NCI-H1417 (cell line): ENCODE measurements at regions not wholly inside any gene's neighbourhood (a gene's known extent, or its start where the extent isn't known, plus 50 kb on each side); places are given as distances from the start of the nearest gene placed in this dataset.
A peak's percentile ranks its signal among the peaks of the same experiment; 100 is the strongest.

ENCODE experiments used
- DNase-seq, 3 experiments: peaks; one replicate each; lab custom pipeline; 2025; lab: John Stamatoyannopoulos, UW

- no peak for DNase-seq
These were observed 84.9 kb downstream of the ACKR3 start for GRCh38 chr2:236654496-236654895.

- DNase-seq: no peak
These were observed 86.5 kb downstream of the ACKR3 start for GRCh38 chr2:236656166-236656565.

- no peak for DNase-seq
These were observed 87.1 kb downstream of the ACKR3 start for GRCh38 chr2:236656721-236657120.

- no peak for DNase-seq
These were observed 87.6 kb downstream of the ACKR3 start for GRCh38 chr2:236657215-236657614.

- DNase-seq: no peak
These were observed 88.2 kb downstream of the ACKR3 start for GRCh38 chr2:236657801-236658200.

GRCh38 chr2:236658974-236659757 is 89.5 kb downstream of the ACKR3 start:
- no peak for DNase-seq

GRCh38 chr2:236659758-236660150 is 90.1 kb downstream of the ACKR3 start:
- peak in 2 of 3 experiments; percentile 11 to 76 for DNase-seq

GRCh38 chr2:236661061-236661761 is 91.6 kb downstream of the ACKR3 start:
- DNase-seq: no peak

- no peak for DNase-seq
These were observed 92.1 kb downstream of the ACKR3 start for GRCh38 chr2:236661762-236662110.

GRCh38 chr2:236662231-236663185 is 92.9 kb downstream of the ACKR3 start:
- DNase-seq: no peak

- DNase-seq: no peak
These were observed 93.9 kb downstream of the ACKR3 start for GRCh38 chr2:236663287-236664101.

GRCh38 chr2:236664136-236664535 is 94.5 kb downstream of the ACKR3 start:
- no peak for DNase-seq

GRCh38 chr2:236665101-236665500 is 95.5 kb downstream of the ACKR3 start:
- no peak for DNase-seq

- DNase-seq: no peak
These were observed 96.0 kb downstream of the ACKR3 start for GRCh38 chr2:236665572-236666118.

- DNase-seq: no peak
These were observed 97.1 kb downstream of the ACKR3 start for GRCh38 chr2:236666646-236667204.

GRCh38 chr2:236667526-236667925 is 97.9 kb downstream of the ACKR3 start:
- DNase-seq: no peak

GRCh38 chr2:236668531-236668969 is 98.9 kb downstream of the ACKR3 start:
- no peak for DNase-seq

- DNase-seq: no peak
These were observed 100.6 kb downstream of the ACKR3 start for GRCh38 chr2:236670235-236670620.

GRCh38 chr2:236671896-236672562 is 102.4 kb downstream of the ACKR3 start:
- no peak for DNase-seq

- DNase-seq: no peak
These were observed 103.0 kb downstream of the ACKR3 start for GRCh38 chr2:236672606-236673005.
